ENCODE measurements at regions not wholly inside any gene's neighbourhood (a gene's known extent, or its start where the extent isn't known, plus 50 kb on each side); places are given as distances from the start of the nearest gene placed in this dataset.

DNA sequence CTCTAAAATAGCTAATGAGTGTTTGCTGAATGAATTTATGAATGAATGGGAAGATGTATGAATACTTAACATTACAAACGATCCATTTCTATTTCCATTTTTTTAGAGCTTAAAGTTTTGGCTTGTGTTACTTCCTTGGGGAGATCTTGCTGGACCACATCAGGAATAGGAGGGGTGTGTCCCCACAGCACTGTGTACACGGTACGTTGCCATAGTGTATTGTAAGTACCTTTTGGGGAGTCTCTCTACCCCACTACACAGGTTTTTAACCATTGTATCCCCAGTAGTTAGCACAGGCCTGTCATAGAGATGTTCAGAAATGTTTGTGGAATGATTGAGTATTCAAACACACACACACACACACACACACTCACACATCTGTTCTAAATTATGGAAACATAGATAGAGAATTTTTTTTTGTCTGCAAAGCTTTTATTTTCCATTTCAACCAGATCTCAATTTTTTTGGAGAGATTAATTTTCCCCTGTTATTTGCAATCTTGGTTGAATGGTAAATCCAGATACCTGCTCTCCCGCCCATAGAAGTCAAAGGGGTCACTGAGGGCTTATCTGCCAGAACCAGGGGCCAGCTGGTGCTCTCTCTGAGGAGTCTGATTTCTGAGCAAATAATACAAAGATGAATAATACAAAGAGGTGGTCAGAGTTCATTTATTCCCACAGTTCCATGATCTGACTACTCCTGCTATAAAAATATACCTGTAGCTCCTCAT, 471.0 kb downstream of the INSC start:
- H3K9ac ChIP-seq (ENCODE audit: low read length in 3 of 3): no peak overlapping the region
- no peak for FAIRE-seq
- no peaks in the 10 kb centered on the region for H3K9me3 ChIP-seq (ENCODE audit: control insufficient read depth in 2 of 3, insufficient read depth in 1 of 3, low read length in 3 of 3)
- intact Hi-C loops (cut with DNase I): no loop called here
- TF ChIP-seq, protein P1, sequence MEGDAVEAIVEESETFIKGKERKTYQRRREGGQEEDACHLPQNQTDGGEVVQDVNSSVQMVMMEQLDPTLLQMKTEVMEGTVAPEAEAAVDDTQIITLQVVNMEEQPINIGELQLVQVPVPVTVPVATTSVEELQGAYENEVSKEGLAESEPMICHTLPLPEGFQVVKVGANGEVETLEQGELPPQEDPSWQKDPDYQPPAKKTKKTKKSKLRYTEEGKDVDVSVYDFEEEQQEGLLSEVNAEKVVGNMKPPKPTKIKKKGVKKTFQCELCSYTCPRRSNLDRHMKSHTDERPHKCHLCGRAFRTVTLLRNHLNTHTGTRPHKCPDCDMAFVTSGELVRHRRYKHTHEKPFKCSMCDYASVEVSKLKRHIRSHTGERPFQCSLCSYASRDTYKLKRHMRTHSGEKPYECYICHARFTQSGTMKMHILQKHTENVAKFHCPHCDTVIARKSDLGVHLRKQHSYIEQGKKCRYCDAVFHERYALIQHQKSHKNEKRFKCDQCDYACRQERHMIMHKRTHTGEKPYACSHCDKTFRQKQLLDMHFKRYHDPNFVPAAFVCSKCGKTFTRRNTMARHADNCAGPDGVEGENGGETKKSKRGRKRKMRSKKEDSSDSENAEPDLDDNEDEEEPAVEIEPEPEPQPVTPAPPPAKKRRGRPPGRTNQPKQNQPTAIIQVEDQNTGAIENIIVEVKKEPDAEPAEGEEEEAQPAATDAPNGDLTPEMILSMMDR (IDR thresholded peaks at IDR 0.05; ENCODE audit: borderline replicate concordance, extremely low read depth, insufficient read depth): no peak
- no peaks in the 10 kb centered on the region for H3K4me1 ChIP-seq (ENCODE audit: control insufficient read depth in 2 of 3, insufficient read depth in 2 of 3, low read depth in 1 of 3, low read length in 3 of 3)
- no peak overlapping the region for H3K27ac ChIP-seq (ENCODE audit: low read depth in 2 of 2, low read length in 2 of 2)
- no peak overlapping the region for H3K4me3 ChIP-seq (ENCODE audit: low read length in 3 of 3)
- no peak for DNase-seq
- H3K27me3 ChIP-seq (ENCODE audit: control insufficient read depth, insufficient read depth, low read length): no peaks in the 10 kb centered on the region
- H3K36me3 ChIP-seq (ENCODE audit: control insufficient read depth in 2 of 3, insufficient read depth in 3 of 3, low read length in 3 of 3): no peaks in the 10 kb centered on the region

DNA sequence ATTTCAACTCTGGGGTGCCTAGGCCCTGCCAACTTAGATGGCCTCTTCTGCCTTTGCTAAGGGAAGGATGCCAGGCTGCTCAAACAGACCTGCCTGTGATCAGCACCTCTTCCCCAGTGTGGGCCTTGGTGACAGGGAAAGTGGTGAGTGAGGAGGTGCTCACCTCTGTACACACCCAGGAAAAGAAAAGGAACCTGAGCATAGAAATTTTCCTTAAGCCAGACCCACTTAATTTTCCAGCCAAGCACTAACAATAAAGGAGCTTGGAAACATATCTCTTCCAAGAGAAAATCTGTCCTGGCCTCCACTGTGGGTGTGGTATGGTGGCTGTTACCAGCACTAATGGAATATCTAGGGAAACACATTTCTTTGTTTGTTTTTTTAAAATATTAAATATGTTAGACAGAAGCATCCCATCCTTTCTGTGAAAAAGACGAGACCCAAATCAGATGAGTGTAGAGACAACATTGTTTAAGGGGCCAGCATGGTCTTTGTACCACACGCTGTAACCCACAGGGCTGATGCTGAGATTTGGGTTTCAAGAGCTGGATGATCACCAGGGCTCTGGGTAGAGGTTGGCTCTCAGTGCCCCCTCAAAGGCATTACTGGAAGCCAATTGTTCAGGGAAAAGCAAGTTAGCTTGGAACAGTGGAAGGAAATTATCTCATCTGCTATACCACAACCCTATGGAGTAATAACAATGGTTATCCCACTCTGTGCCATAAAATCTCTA, 472.2 kb downstream of the INSC start:
- H3K36me3 ChIP-seq (ENCODE audit: control insufficient read depth in 2 of 3, insufficient read depth in 3 of 3, low read length in 3 of 3): no peaks in the 10 kb centered on the region
- H3K27me3 ChIP-seq (ENCODE audit: control insufficient read depth, insufficient read depth, low read length): no peaks in the 10 kb centered on the region
- H3K4me1 ChIP-seq (ENCODE audit: control insufficient read depth in 2 of 3, insufficient read depth in 2 of 3, low read depth in 1 of 3, low read length in 3 of 3): no peaks in the 10 kb centered on the region
- TF ChIP-seq, protein P1 (IDR thresholded peaks at IDR 0.05; ENCODE audit: borderline replicate concordance, extremely low read depth, insufficient read depth): no peak
- intact Hi-C loops (cut with DNase I): no loop called here
- H3K4me3 ChIP-seq (ENCODE audit: low read length in 3 of 3): no peak overlapping the region
- FAIRE-seq (no peak), DNase-seq (no peak)
- no peak overlapping the region for H3K9ac ChIP-seq (ENCODE audit: low read length in 3 of 3)
- H3K9me3 ChIP-seq (ENCODE audit: control insufficient read depth in 2 of 3, insufficient read depth in 1 of 3, low read length in 3 of 3): no peaks in the 10 kb centered on the region
- no peak overlapping the region for H3K27ac ChIP-seq (ENCODE audit: low read depth in 2 of 2, low read length in 2 of 2)

DNA sequence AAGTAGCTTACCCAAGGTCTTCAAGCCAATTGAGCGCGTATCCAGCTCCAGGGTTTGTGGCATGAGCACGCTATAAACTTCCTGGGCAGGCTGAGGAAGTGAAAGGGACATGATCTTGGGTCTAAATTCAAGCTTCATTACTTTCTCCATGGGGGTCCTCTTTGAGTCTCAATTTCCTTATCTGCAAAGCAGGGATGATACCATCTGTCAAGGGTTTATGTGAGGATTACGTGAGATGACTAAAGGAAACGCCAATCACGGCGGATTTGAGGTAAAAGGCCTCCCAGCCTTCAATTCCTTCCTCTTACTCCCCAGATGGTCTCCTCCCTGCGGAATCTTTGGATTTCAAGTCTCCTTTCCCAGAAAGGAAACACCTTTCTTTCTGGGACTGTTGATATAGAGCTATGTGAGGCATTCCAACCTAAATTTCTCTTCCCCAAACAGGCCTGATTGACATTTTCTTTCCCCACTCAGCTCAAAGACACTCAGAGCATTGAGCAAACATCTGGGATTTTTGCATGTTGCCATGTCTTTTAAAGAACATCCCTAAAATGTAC, 474.4 kb downstream of the INSC start:
- Histone ChIP-seq H3K36me3 (ENCODE audit: control insufficient read depth in 2 of 3, insufficient read depth in 3 of 3, low read length in 3 of 3) (no peaks in the 10 kb centered on the region), H3K4me3 (ENCODE audit: low read length in 3 of 3) (no peak overlapping the region), H3K9me3 (ENCODE audit: control insufficient read depth in 2 of 3, insufficient read depth in 1 of 3, low read length in 3 of 3) (no peaks in the 10 kb centered on the region), H3K9ac (ENCODE audit: low read length in 3 of 3) (no peak overlapping the region), H3K4me1 (ENCODE audit: control insufficient read depth in 2 of 3, insufficient read depth in 2 of 3, low read depth in 1 of 3, low read length in 3 of 3) (no peaks in the 10 kb centered on the region), H3K27ac (ENCODE audit: low read depth in 2 of 2, low read length in 2 of 2) (no peak overlapping the region), H3K27me3 (ENCODE audit: control insufficient read depth, insufficient read depth, low read length) (no peaks in the 10 kb centered on the region)
- TF ChIP-seq, protein P1 (IDR thresholded peaks at IDR 0.05; ENCODE audit: borderline replicate concordance, extremely low read depth, insufficient read depth): no peak
- no peak for DNase-seq
- no peak for FAIRE-seq
- intact Hi-C loops (cut with DNase I): no loop called here
